CD4-positive, alpha-beta T cell treated with Interleukin-6 for 4 hours (primary cell): ENCODE measurements at regions not wholly inside any gene's neighbourhood (a gene's known extent, or its start where the extent isn't known, plus 50 kb on each side); places are given as distances from the start of the nearest gene placed in this dataset.
A peak's percentile ranks its signal among the peaks of the same experiment; 100 is the strongest.
"Not testable (repeated sequence)": the region's sequence is repeated elsewhere in the genome, so short reads cannot be mapped to it uniquely, and the experiment has no call there.

Source experiments
- DNase-seq: peaks from one replicate; pipeline ENCODE4 v3.0.0-alpha.2; 2020; ENCODE audit warnings: mixed read lengths

DNA sequence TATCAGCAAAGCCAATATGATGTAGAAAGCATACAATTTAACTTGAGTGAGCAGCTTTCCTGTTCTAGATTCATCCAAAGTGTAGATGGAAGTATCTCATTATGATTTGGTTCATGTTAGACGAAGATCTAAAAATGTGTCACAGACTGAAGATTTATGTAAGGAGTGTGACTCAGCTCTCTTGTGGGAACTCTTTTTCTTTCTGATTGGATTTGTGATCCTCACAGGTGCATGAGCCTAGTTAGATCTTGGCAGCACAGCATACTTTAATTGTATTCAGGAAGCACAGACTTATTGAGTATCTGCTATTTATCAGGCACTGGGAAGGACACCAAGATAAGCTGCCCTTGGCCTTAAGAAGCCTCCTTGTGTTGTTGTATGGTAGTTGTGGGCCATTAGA, 147.1 kb downstream of the C11orf91 start:
- DNase-seq: no peak

GRCh38 chr11:33552756-33553155, 147.9 kb downstream of the C11orf91 start:
- no peak for DNase-seq

GRCh38 chr11:33551051-33551450, 149.6 kb downstream of the C11orf91 start:
- DNase-seq: no peak

DNA sequence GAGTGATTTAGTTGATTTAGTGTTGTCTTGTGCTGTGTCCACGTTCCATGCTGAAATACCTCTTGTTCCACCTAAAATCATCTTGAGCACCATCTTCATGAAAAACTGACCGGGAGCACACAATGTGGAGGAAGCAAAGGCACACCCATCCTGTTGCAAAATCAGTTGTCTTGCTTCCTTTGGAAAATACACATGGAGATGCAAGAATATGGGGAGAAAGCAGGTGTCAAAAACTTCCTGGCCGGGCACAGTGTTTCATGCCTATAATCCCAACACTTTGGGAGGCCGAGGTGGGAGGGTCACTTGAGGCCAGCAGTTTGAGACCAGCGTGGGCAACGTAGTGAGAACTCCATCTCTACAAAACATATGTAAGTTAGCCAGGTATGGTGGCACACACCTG, 151.1 kb downstream of the C11orf91 start:
- no peak for DNase-seq

DNA sequence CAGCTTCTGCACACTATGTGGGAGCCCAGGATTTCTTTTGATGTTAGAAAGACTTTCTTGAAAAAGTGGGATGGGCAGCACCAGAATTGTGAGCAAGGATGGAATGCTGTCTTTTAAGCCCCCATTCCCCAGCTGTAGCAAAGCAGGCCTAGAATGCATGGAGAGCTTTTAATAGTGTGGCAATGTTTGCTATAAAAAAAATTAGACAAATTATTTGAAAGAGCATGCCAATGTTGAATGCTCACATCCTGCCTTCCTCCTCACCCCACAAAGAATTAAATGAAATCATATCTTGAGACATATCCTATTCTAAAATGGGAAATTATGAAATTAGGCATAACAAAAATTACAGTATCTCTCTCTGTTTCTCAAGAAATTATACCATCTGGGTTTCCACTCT, 154.7 kb downstream of the C11orf91 start:
- DNase-seq: no peak

DNA sequence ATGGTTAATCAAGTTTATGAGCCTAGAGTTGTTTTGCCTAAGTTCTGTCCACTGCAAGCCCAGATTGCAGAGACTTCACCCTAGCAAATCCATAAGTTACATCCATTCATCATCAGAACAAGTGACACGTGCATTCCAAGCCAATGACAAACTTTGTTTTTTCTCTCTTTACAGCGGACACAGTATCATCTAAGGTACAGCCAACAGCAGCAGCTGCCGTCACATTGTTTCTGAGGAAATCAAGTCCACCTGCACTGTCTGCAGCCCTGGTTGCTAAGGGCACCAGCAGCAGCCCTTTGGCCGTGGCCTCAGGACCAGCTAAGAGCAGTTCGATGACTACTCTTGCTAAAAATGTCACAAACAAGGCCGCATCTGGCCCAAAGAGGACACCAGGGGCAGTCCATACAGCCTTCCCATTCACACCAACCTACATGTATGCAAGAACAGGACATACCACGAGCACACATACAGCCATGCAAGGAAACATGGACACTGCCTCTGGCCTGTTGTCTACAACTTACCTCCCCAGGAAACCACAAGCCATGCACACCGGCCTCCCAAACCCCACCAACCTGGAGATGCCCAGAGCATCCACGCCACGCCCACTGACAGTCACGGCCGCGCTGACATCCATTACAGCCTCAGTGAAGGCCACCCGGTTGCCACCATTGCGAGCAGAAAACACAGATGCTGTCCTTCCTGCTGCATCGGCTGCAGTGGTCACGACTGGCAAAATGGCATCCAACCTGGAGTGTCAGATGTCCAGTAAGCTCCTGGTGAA, 155.8 kb downstream of the C11orf91 start:
- no peak for DNase-seq

- DNase-seq: no peak
These were observed 156.8 kb downstream of the C11orf91 start for GRCh38 chr11:33543823-33544222.

DNA sequence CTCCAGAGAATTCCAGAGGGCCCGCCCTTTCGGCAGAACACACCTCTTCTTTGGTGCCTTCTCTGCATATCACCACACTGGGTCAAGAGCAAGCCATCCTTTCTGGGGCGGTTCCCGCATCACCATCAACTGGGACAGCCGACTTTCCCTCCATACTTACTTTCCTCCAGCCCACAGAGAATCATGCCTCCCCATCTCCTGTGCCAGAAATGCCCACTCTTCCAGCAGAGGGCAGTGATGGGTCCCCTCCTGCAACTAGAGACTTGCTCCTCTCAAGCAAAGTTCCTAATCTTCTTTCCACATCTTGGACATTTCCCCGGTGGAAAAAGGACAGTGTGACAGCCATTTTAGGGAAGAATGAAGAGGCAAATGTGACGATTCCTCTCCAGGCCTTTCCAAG, 157.7 kb downstream of the C11orf91 start:
- peak; percentile 29 for DNase-seq

- DNase-seq: no peak
These were observed 159.4 kb downstream of the C11orf91 start for GRCh38 chr11:33540946-33541915.

DNA sequence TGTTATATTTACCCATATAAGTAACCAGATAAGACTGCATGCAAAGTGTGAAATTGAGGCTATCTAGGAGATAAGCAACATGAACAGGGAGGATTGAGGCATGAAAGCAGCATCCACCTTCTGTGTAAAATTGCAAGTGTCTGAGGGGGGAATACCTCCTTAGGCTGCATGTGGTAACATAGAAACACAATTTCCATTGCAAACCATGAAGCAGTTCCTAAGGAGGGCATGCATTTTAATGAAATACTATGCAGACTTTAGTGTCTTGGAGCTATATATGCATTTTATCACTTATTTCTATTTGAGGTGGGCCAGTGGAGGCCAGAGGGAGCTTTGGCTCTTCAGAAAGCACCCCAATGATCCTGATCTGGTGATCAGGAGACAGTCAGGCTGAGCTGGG, 160.2 kb downstream of the C11orf91 start:
- DNase-seq: no peak

DNA sequence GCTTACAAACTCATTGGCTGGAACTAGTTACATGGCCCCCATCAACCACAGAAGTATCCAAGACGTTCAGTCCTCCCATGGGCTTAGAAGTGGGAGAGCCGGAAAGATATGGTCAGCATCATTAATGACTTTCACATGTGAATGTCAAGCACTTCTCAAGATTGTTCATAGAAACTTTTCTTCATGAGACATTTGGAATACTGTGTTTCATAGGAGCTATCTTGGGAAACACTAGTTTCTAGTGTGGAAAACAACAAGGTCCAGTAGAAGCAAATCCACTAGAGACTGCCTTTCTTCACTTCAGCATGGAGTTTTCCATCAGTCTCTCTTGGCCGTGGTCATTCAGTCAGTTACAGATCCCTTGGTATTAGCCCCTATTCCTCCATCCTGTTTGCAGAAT, 160.9 kb downstream of the C11orf91 start:
- no peak for DNase-seq

DNA sequence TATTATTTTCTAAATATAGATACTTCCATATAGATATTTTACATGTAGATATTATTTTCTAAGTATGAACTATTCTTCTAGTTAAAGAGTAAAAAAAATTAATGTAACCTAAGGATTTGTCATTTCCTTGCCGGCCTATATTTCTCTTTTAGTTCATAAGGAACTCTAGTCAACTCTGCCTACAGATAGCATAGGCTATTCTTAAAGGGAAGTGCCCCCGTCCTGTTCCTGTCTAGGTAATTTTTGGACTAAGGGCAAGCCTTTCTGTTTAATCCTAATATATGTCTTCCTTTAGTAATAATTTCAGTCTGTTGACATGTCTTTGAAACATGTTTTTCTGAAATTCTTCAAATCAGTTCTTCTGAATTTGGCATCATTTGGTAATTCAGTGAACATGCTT, 161.9 kb downstream of the C11orf91 start:
- no peak for DNase-seq

DNA sequence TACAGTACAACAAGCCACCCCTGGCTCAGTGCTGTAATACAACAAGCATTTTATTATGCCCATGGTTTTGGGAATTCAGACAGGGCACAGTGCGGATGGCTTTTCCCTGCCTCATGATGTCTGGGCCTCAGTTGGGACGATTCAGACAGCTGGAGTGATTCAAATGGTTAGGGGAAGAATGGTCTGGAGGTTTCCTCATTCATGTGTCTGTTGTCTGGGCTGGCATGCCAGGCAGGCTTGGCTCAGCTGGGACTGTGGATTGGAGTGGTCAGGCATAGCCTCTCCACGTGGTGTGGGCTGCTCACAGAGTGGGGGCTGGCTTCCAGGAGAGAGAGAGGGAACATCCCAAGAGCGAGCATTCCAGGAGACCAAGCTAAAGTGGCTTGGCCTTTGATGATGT, 164.4 kb downstream of the C11orf91 start:
- no peak for DNase-seq

DNA sequence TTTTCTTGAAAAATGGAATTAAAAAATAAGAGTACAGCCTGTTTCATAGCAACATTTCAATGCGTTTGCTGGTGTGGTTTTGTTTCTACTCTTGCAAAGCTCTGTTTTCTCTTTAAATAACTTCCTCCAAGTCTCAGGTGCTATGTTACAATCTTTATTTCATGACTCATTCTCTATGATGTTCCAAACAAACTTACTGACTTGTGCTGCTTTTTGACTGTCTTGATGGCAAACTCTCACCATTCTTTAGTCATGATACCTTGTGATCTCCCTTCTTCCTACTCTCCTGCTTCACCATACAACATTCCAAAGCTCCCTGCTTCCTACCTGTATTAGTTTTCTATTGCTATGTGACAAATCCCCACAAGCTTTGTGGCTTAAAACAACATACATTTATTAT, 166.1 kb downstream of the C11orf91 start:
- DNase-seq: no peak

DNA sequence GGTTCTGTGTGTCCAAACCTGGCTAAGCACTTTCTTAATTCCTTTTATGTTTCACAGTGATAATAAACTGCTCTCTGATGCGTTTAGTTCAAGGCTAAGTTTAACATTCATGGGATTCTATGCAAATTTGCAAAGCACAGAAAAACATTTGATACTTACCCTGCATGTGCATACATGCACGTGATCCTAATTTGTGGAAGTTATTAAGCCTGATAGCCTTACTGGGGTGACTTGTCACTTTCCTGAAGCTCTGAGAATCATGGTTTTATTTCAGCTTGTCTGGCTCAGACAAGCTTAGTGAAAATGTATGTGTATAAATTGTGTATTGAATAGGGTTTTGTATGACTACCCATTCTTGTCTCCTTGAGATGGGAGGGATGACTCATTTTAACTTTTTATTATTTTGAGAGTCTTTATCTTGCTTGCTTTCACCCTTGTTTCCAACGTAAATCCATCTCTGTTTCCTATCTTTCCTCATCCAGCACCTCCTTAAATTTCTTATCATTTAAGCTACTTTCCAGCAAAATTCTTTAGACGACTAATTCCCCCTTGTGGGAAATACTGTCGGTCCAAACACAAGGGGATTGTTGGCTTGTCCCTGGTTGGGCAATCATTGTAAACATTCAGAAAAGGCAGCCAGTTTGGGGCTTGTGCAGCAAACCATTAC, 167.1 kb downstream of the C11orf91 start:
- DNase-seq: no peak

DNA sequence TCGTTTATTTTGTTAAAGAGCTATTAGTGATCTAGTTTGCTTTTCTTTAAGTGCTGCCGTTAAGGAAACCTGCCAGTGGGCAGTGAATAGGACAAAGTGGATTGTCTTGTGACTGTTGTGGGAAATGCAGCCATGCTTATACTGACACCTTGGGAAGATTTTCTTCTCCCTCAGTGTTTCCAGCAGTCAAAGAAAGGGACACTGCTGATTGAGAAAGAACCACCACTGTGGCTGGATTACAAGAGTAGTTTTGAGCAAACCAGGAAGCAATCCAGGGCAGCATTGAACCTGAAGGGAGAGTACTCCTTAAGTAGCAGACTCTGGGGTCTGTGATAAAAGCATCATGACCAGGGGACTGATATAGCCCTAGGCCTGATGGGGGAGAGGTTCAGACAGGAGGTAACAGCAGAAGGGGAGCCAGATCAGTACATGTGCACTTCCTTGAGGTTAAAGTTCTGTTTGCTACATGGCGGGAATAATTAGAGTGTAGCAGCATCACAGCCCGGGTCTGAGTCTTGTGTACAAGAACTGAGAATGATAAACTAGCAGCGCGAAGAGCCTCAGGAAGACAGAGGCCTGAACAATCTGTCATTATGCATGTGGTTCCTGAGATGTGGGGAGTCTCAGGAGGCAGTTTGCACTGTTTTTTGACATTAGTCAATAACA, 167.8 kb downstream of the C11orf91 start:
- DNase-seq: no peak

DNA sequence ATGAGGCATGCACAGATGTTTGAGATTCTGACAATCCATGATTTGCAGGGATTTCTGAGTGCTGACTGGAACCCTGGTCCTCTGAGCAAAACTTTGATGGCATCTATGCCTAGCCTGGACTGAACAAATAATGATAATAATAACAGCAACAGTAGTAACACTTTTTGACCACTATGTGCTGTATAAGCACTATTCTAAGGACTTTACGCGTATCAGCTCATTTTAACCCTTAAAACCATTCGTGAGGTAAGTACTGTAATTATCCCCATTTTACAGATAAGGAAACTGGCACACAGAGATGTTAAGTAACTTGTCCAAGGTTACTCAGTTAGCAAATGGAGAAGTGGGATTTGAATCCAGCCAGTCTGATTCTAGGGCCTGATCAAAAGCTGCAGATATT, 168.4 kb downstream of the C11orf91 start:
- no peak for DNase-seq

- DNase-seq: no peak
These were observed 168.9 kb downstream of the C11orf91 start for GRCh38 chr11:33531743-33532181.

DNA sequence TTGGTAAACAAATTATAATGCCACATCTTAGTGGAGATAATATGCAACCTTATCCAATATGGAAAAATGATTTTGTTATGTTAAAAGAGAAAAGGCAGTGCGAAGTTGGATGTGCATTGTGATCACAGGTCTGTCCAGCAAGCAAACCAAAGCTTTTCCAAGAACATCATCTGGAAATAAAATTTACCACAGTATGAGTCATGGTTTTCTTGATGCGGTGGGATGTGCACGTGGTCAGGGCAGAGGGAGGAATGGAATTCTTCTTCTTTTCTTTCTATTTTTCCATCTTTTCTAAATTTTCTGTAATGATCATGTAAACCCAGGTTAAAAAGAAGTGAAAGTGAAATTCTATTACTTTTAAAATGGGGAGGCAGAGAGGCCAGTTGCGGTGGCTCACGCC, 169.8 kb downstream of the C11orf91 start:
- DNase-seq: no peak

DNA sequence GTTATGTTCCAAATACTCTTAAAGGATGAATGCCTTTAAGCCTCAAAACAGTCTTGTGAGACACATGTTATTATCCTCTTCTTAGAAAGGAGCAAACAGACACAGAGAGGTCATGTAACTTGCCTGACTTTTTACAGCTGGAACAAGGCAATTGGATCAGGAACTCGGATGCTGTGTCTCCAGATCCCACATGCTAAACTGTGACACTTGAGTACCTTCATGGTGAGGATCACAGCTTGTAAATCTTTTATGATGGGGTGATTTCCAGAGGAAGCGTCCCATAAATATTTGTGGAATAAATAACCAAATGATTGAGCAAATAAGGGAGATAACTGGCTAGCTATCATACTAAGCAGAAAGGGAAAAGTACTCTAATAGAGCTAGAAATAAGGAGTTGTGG, 171.2 kb downstream of the C11orf91 start:
- DNase-seq: no peak

DNA sequence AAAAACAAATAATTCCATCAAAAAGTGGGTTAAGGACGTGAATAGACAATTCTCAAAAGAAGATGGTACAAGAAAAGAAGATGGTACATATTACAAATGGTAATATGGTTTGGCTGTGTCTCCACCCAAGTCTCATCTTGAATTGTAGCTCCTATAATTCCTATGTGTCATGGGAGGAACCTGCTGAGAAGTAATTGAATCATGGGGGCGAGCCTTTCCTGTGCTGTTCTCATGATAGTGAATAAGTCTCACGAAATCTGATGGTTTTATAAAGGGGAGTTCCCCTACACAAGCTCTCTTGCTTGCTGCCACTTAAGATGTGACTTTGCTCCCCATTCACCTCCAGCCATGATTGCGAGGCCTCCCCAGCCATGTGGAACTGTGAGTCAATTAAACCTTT, 172.9 kb downstream of the C11orf91 start:
- DNase-seq: not testable (repeated sequence)

GRCh38 chr11:33525789-33526188, 174.8 kb downstream of the C11orf91 start:
- DNase-seq: no peak

DNA sequence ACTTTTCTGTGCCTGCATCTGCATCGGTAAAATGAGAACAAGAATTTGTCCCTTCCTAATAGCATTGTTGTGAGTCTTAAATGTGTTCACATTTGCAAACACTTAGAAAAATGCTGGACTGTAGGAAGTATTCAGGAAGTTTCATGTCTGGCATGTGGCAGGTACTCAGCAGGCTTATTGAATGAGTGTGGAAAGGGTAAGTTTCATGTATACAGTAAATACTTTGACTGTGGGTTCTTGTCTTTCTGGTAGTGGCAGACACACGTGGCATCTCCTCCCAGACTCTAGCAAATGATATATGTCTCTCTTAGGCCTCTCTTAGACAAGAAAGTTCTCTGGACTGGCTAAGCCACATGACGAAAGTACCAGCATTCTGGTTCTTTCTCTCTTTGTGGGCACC, 179.2 kb downstream of the C11orf91 start:
- no peak for DNase-seq
